AML-193 (cell line): ENCODE measurements at regions not wholly inside any gene's neighbourhood (a gene's known extent, or its start where the extent isn't known, plus 50 kb on each side); places are given as distances from the start of the nearest gene placed in this dataset.
"Not testable (repeated sequence)": the region's sequence is repeated elsewhere in the genome, so short reads cannot be mapped to it uniquely, and the experiment has no call there.

Source experiments
- DNase-seq, 2 experiments: peaks; one replicate each; lab custom pipeline; 2025; lab: John Stamatoyannopoulos, UW

GRCh38 chr13:72586518-72586917, 140.9 kb downstream of the MZT1 start:
- DNase-seq, result no peak

GRCh38 chr13:72585254-72585653, 142.2 kb downstream of the MZT1 start:
- no peak for DNase-seq

GRCh38 chr13:72571191-72571590, 156.2 kb downstream of the MZT1 start:
- no peak for DNase-seq

- DNase-seq, result no peak
These were observed 157.4 kb downstream of the MZT1 start for GRCh38 chr13:72570019-72570418.

- no peak for DNase-seq
These were observed 159.9 kb downstream of the MZT1 start for GRCh38 chr13:72567566-72567965.

GRCh38 chr13:72566526-72566925, 160.9 kb downstream of the MZT1 start:
- no peak for DNase-seq

- peak; percentile 44 to 59 for DNase-seq
These were observed 161.5 kb downstream of the MZT1 start for GRCh38 chr13:72565893-72566292.

GRCh38 chr13:72562686-72563085, 164.7 kb downstream of the MZT1 start:
- no peak for DNase-seq

- DNase-seq, result no peak
These were observed 165.6 kb downstream of the MZT1 start for GRCh38 chr13:72561791-72562190.

GRCh38 chr13:72559716-72560115, 167.7 kb downstream of the MZT1 start:
- DNase-seq, result no peak

- no peak for DNase-seq
These were observed 170.5 kb downstream of the MZT1 start for GRCh38 chr13:72556945-72557344.

- no peak for DNase-seq
These were observed 171.8 kb downstream of the MZT1 start for GRCh38 chr13:72555601-72556000.

- no peak for DNase-seq
These were observed 174.7 kb downstream of the MZT1 start for GRCh38 chr13:72552731-72553130.

- not testable (repeated sequence) for DNase-seq
These were observed 181.5 kb downstream of the MZT1 start for GRCh38 chr13:72545895-72546294.

- no peak for DNase-seq
These were observed 182.3 kb downstream of the MZT1 start for GRCh38 chr13:72545030-72545719.

GRCh38 chr13:72544042-72544441, 183.4 kb downstream of the MZT1 start:
- no peak for DNase-seq

GRCh38 chr13:72542241-72542640, 185.2 kb downstream of the MZT1 start:
- DNase-seq, result no peak

GRCh38 chr13:72541674-72542073, 185.8 kb downstream of the MZT1 start:
- DNase-seq, result no peak

GRCh38 chr13:72540881-72541280, 186.5 kb downstream of the MZT1 start:
- no peak for DNase-seq

- DNase-seq, result no peak
These were observed 187.5 kb downstream of the MZT1 start for GRCh38 chr13:72539925-72540324.

- no peak for DNase-seq
These were observed 189.6 kb downstream of the MZT1 start for GRCh38 chr13:72537782-72538181.

- DNase-seq, result no peak
These were observed 190.0 kb downstream of the MZT1 start for GRCh38 chr13:72537395-72537780.

GRCh38 chr13:72536714-72537394, 190.6 kb downstream of the MZT1 start:
- DNase-seq, result no peak
